Uterus (tissue), 3 donors: ENCODE measurements at regions not wholly inside any gene's neighbourhood (a gene's known extent, or its start where the extent isn't known, plus 50 kb on each side); places are given as distances from the start of the nearest gene placed in this dataset.

ENCODE experiments used
- DNase-seq, 2 donors: peaks; one replicate each; pipeline ENCODE4 v3.0.0-alpha.2; 2019 to 2020
- H3K27ac ChIP-seq, 2 donors: fragments of 200-600 bp; sonication (generic); 1 replicate in 1 of 2; 2 replicates in 1 of 2; pipeline ENCODE4 v1.5.1; 2016 to 2018
- H3K27me3 ChIP-seq, 2 donors: fragments of 200-600 bp; sonication (generic); one replicate each; pipeline ENCODE4 v1.5.1; 2018 to 2019; ENCODE audit warnings: control low read depth in 1 of 2
- H3K36me3 ChIP-seq, 2 donors: fragments of 200-600 bp; sonication (generic); one replicate each; pipeline ENCODE4 v1.5.1; 2019; ENCODE audit warnings: control low read depth in 1 of 2
- H3K4me1 ChIP-seq, 2 donors: fragments of 200-600 bp; sonication (generic); one replicate each; pipeline ENCODE4 v1.5.1; 2018 to 2019; ENCODE audit warnings: control low read depth in 1 of 2
- H3K4me3 ChIP-seq, 2 donors: fragments of 200-600 bp; sonication (generic); 1 replicate in 1 of 2; 2 replicates in 1 of 2; pipeline ENCODE4 v1.5.1; 2018 to 2019; ENCODE audit warnings: mild to moderate bottlenecking in 1 of 2
- H3K9me3 ChIP-seq, 2 donors: fragments of 200-600 bp; sonication (generic); one replicate each; pipeline ENCODE4 v1.5.1; 2019; ENCODE audit warnings: control low read depth in 1 of 2
- POLR2A ChIP-seq, 2 donors: fragments of 450-650 bp; IDR thresholded peaks; one replicate each; pipeline ENCODE4 v1.6.1; 2016; ENCODE audit warnings: antibody characterized with exemption in 2 of 2, mild to moderate bottlenecking in 1 of 2, moderate library complexity in 1 of 2
- intact Hi-C: fragments of 100-400 bp; cut with DNase I; formaldehyde crosslinking; loops from one replicate; pipeline ENCODE4 v1.15.1; 2023; ENCODE audit warnings: low total_unique reads
- TF ChIP-seq, protein P1 (sequence below), 4 experiments: fragments of 200-600 bp in 2 of 4; fragments of 450-650 bp in 2 of 4; sonication (generic) in 2 of 4; IDR thresholded peaks; one replicate each; pipeline ENCODE4 v1.5.1; 2016 to 2019; ENCODE audit warnings: antibody characterized with exemption in 4 of 4, mild to moderate bottlenecking in 2 of 4, moderate library complexity in 1 of 4
- donor health status: DM: yes; HTN: yes; CAD: no.

- H3K4me1 ChIP-seq, result no peaks in the 10 kb centered on the region
- no peaks in the 10 kb centered on the region for H3K9me3 ChIP-seq
- TF ChIP-seq, protein P1, sequence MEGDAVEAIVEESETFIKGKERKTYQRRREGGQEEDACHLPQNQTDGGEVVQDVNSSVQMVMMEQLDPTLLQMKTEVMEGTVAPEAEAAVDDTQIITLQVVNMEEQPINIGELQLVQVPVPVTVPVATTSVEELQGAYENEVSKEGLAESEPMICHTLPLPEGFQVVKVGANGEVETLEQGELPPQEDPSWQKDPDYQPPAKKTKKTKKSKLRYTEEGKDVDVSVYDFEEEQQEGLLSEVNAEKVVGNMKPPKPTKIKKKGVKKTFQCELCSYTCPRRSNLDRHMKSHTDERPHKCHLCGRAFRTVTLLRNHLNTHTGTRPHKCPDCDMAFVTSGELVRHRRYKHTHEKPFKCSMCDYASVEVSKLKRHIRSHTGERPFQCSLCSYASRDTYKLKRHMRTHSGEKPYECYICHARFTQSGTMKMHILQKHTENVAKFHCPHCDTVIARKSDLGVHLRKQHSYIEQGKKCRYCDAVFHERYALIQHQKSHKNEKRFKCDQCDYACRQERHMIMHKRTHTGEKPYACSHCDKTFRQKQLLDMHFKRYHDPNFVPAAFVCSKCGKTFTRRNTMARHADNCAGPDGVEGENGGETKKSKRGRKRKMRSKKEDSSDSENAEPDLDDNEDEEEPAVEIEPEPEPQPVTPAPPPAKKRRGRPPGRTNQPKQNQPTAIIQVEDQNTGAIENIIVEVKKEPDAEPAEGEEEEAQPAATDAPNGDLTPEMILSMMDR (IDR thresholded peaks at IDR 0.05), result no peak
- TF ChIP-seq POLR2A (IDR thresholded peaks at IDR 0.05), result no peak
- intact Hi-C loops, result no loop called here
- H3K27ac ChIP-seq, result no peak overlapping the region
- DNase-seq, result no peak
- H3K36me3 ChIP-seq, result no peaks in the 10 kb centered on the region
- H3K27me3 ChIP-seq, result no peaks in the 10 kb centered on the region
- H3K4me3 ChIP-seq, result no peak overlapping the region
Measured at GRCh38 chr1:166383137-166383536, 216.3 kb upstream of the FAM78B start.

DNA sequence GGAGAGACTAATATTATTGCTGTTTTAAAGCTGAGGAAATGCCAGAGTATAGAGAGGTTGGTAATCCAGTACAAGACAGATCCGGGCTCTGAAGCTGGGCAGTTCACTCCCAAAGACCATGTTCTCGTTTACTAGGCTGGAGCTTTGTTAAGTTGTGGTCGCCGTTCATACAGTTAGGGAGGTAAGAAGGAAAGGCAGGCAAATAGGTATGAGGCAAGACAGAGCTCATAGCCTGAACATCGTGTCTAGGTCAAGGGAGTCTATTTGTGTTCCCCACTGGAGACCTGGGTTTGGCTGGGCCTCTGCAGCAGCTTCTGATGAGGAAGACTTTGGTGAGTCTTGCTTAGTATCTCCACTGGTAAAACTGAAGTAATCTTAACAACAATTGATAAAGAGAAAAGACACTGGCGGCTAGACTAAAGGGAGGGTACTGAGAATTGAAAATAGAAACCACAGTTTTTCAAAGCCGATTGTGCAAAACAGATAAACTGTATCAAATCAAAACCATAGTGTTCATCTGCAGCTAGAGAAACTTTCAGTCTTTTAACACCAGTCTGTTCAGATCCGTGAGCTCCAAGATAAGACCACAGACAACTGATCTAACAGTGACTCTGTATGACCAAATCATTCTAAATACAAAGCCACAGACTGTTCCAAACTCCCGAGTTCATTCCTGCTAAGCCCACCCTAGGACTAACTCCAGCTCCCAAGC lies 217.0 kb upstream of the FAM78B start:
- Histone ChIP-seq H3K27me3 (no peaks in the 10 kb centered on the region), H3K4me3 (no peak overlapping the region), H3K27ac (no peak overlapping the region), H3K9me3 (no peaks in the 10 kb centered on the region), H3K36me3 (no peaks in the 10 kb centered on the region), H3K4me1 (no peaks in the 10 kb centered on the region)
- intact Hi-C loops, result no loop called here
- TF ChIP-seq, protein P1 (IDR thresholded peaks at IDR 0.05), result no peak
- TF ChIP-seq POLR2A (IDR thresholded peaks at IDR 0.05), result no peak
- DNase-seq, result no peak

DNA sequence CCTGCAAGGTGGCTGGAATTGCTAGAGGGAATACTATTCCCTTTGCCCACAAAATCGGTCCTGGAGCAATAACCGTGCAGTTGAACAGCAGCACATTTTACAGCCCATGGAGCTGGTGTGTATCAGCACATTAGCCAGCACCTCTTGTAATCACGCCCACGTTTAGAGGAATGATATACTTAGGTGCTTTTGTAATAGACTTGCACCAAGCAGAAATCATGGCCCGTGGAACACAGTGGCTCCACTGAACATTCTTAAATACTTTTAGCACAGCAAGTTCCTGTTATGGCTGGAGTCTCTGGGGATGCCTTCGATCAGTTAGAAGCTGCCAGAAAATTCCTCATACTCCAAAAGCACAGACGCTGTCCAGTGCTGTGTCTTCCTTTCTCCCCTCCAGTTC lies 218.1 kb upstream of the FAM78B start:
- Histone ChIP-seq H3K4me3 (no peak overlapping the region), H3K27ac (no peak overlapping the region), H3K36me3 (no peaks in the 10 kb centered on the region), H3K9me3 (no peaks in the 10 kb centered on the region), H3K4me1 (no peaks in the 10 kb centered on the region), H3K27me3 (no peaks in the 10 kb centered on the region)
- TF ChIP-seq POLR2A (IDR thresholded peaks at IDR 0.05), result no peak
- TF ChIP-seq, protein P1 (IDR thresholded peaks at IDR 0.05), result no peak
- no peak for DNase-seq
- intact Hi-C loops, result no loop called here

- TF ChIP-seq, protein P1 (IDR thresholded peaks at IDR 0.05), result no peak
- no peak for TF ChIP-seq POLR2A (IDR thresholded peaks at IDR 0.05)
- DNase-seq, result no peak
- Histone ChIP-seq H3K4me1 (no peaks in the 10 kb centered on the region), H3K27ac (no peak overlapping the region), H3K9me3 (no peaks in the 10 kb centered on the region), H3K4me3 (no peak overlapping the region), H3K27me3 (no peaks in the 10 kb centered on the region), H3K36me3 (no peaks in the 10 kb centered on the region)
- intact Hi-C loops, result no loop called here
Measured at GRCh38 chr1:166390366-166391033, 223.7 kb upstream of the FAM78B start.

- Histone ChIP-seq H3K4me1 (no peaks in the 10 kb centered on the region), H3K9me3 (no peaks in the 10 kb centered on the region), H3K36me3 (no peaks in the 10 kb centered on the region), H3K27me3 (no peaks in the 10 kb centered on the region), H3K4me3 (no peak overlapping the region), H3K27ac (no peak overlapping the region)
- intact Hi-C loops, result no loop called here
- TF ChIP-seq, protein P1 (IDR thresholded peaks at IDR 0.05), result no peak
- no peak for TF ChIP-seq POLR2A (IDR thresholded peaks at IDR 0.05)
- DNase-seq, result no peak
Measured at GRCh38 chr1:166391279-166392066, 224.7 kb upstream of the FAM78B start.
